ENCODE measurements at regions not wholly inside any gene's neighbourhood (a gene's known extent, or its start where the extent isn't known, plus 50 kb on each side); places are given as distances from the start of the nearest gene placed in this dataset.

- 50 to 53% methylated on average over 2 of the region's 2 CpGs for WGBS, 2 donors
- H3K27me3 ChIP-seq = no peaks in the 10 kb centered on the region
- DNase-seq (ENCODE audit: low spot score in 2 of 2) = no peak
Measured at GRCh38 chr14:42654707-42655106, 1048.0 kb downstream of the LRFN5 start.

GRCh38 chr14:42642787-42643186 lies 1036.1 kb downstream of the LRFN5 start:
- no peak overlapping the region for H3K27ac ChIP-seq
- DNase-seq (ENCODE audit: low spot score in 2 of 2) = no peak
- H3K27me3 ChIP-seq = no peaks in the 10 kb centered on the region
- no peak for TF ChIP-seq POLR2A (IDR thresholded peaks at IDR 0.05)
- no peaks in the 10 kb centered on the region for H3K4me1 ChIP-seq
- WGBS, 2 donors = 92 to 97% methylated on average over 3 of the region's 3 CpGs
- H3K9me3 ChIP-seq = no peaks in the 10 kb centered on the region
- no peak overlapping the region for H3K4me3 ChIP-seq
- H3K36me3 ChIP-seq = no peaks in the 10 kb centered on the region

More at GRCh38 chr14:42654707-42655106, 1048.0 kb downstream of the LRFN5 start:
- no peaks in the 10 kb centered on the region for H3K36me3 ChIP-seq
- H3K9me3 ChIP-seq = no peaks in the 10 kb centered on the region
- no peak overlapping the region for H3K4me3 ChIP-seq
- H3K4me1 ChIP-seq = no peaks in the 10 kb centered on the region
- no peak overlapping the region for H3K27ac ChIP-seq
- TF ChIP-seq POLR2A (IDR thresholded peaks at IDR 0.05) (no peak), CTCF (IDR thresholded peaks at IDR 0.05) (no peak), EP300 (IDR thresholded peaks at IDR 0.05) (no peak)

GRCh38 chr14:42633504-42634095 lies 1026.9 kb downstream of the LRFN5 start:
- no peaks in the 10 kb centered on the region for H3K27me3 ChIP-seq
- 51% methylated on average over 6 of the region's 6 CpGs for WGBS, 2 donors
- no peaks in the 10 kb centered on the region for H3K9me3 ChIP-seq
- no peak overlapping the region for H3K27ac ChIP-seq
- no peak overlapping the region for H3K4me3 ChIP-seq
- DNase-seq (ENCODE audit: low spot score in 2 of 2) = no peak
- no peak for TF ChIP-seq CTCF (IDR thresholded peaks at IDR 0.05)
- TF ChIP-seq EP300 (IDR thresholded peaks at IDR 0.05) = no peak
- no peak for TF ChIP-seq POLR2A (IDR thresholded peaks at IDR 0.05)
- no peaks in the 10 kb centered on the region for H3K4me1 ChIP-seq
- H3K36me3 ChIP-seq = no peaks in the 10 kb centered on the region

- H3K27ac ChIP-seq = no peak overlapping the region
- H3K27me3 ChIP-seq = no peaks in the 10 kb centered on the region
- no peak overlapping the region for H3K4me3 ChIP-seq
- TF ChIP-seq EP300 (IDR thresholded peaks at IDR 0.05) (no peak), POLR2A (IDR thresholded peaks at IDR 0.05) (no peak), CTCF (IDR thresholded peaks at IDR 0.05) (no peak)
- no peaks in the 10 kb centered on the region for H3K9me3 ChIP-seq
- no peak for DNase-seq (ENCODE audit: low spot score in 2 of 2)
- no peaks in the 10 kb centered on the region for H3K4me1 ChIP-seq
- WGBS, 2 donors = 83 to 94% methylated on average over 1 of the region's 1 CpG
- no peaks in the 10 kb centered on the region for H3K36me3 ChIP-seq
Measured at GRCh38 chr14:42629553-42629952, 1022.9 kb downstream of the LRFN5 start.

GRCh38 chr14:42628602-42629001 lies 1021.9 kb downstream of the LRFN5 start:
- Histone ChIP-seq H3K36me3 (no peaks in the 10 kb centered on the region), H3K4me1 (no peaks in the 10 kb centered on the region), H3K27ac (no peak overlapping the region), H3K27me3 (no peaks in the 10 kb centered on the region), H3K9me3 (no peaks in the 10 kb centered on the region), H3K4me3 (no peak overlapping the region)
- DNase-seq (ENCODE audit: low spot score in 2 of 2) = no peak
- 76 to 80% methylated on average over 1 of the region's 1 CpG for WGBS, 2 donors
- TF ChIP-seq EP300 (IDR thresholded peaks at IDR 0.05) = no peak
- TF ChIP-seq CTCF (IDR thresholded peaks at IDR 0.05) = no peak
- TF ChIP-seq POLR2A (IDR thresholded peaks at IDR 0.05) = no peak

GRCh38 chr14:42626986-42627385 lies 1020.3 kb downstream of the LRFN5 start:
- Histone ChIP-seq H3K9me3 (no peaks in the 10 kb centered on the region), H3K4me1 (no peaks in the 10 kb centered on the region), H3K27ac (no peak overlapping the region), H3K27me3 (no peaks in the 10 kb centered on the region), H3K4me3 (no peak overlapping the region), H3K36me3 (no peaks in the 10 kb centered on the region)
- DNase-seq (ENCODE audit: low spot score in 2 of 2) = no peak
- TF ChIP-seq CTCF (IDR thresholded peaks at IDR 0.05) = no peak
